Osteoblast (primary cell): ENCODE measurements at regions not wholly inside any gene's neighbourhood (a gene's known extent, or its start where the extent isn't known, plus 50 kb on each side); places are given as distances from the start of the nearest gene placed in this dataset.

Experiments
- DNase-seq: peaks from one replicate; pipeline ENCODE4 v3.0.0; 2011; ENCODE audit warnings: low spot score, mixed read lengths; ENCODE audit not compliant: insufficient read length; ENCODE audit errors: missing footprints
- H2AFZ ChIP-seq: 2 replicates; pipeline ENCODE4 v1.6.0; 2011; ENCODE audit warnings: mild to moderate bottlenecking, low read length
- H3K27ac ChIP-seq: 2 replicates; pipeline ENCODE4 v1.5.1; 2011; ENCODE audit warnings: mild to moderate bottlenecking, low read depth, low read length, moderate library complexity
- H3K27me3 ChIP-seq: 2 replicates; pipeline ENCODE4 v1.6.0; 2012; ENCODE audit warnings: mild to moderate bottlenecking, control low read depth, inconsistent platforms, low read length, moderate library complexity; ENCODE audit not compliant: insufficient read depth
- H3K36me3 ChIP-seq: 2 replicates; pipeline ENCODE4 v1.5.1; 2011; ENCODE audit warnings: mild to moderate bottlenecking, low read length, control low read depth, moderate library complexity; ENCODE audit not compliant: insufficient read depth
- H3K4me1 ChIP-seq: 2 replicates; pipeline ENCODE4 v1.5.1; 2011; ENCODE audit warnings: mild to moderate bottlenecking, low read length, control low read depth, moderate library complexity; ENCODE audit not compliant: insufficient read depth
- H3K4me2 ChIP-seq: 2 replicates; pipeline ENCODE4 v1.6.0; 2011; ENCODE audit warnings: mild to moderate bottlenecking, low read length; ENCODE audit not compliant: insufficient read depth
- H3K4me3 ChIP-seq: fragments of 200-600 bp; sonication (generic); 3 replicates; pipeline ENCODE4 v1.5.1; 2012; ENCODE audit warnings: mild to moderate bottlenecking, low read length, inconsistent platforms; ENCODE audit not compliant: insufficient read depth
- H3K79me2 ChIP-seq: 2 replicates; pipeline ENCODE4 v1.6.0; 2012; ENCODE audit warnings: mild to moderate bottlenecking, low read length, control low read depth, inconsistent platforms; ENCODE audit not compliant: insufficient read depth
- H3K9me3 ChIP-seq: 2 replicates; pipeline ENCODE4 v1.5.1; 2011; ENCODE audit warnings: low read depth, low read length, control low read depth
- H4K20me1 ChIP-seq: 2 replicates; pipeline ENCODE4 v1.6.0; 2012; ENCODE audit warnings: mild to moderate bottlenecking, low read length, control low read depth; ENCODE audit not compliant: insufficient read depth
- TF ChIP-seq, protein P1 (sequence below): IDR thresholded peaks from 2 replicates; pipeline ENCODE4 v1.5.1; 2011; ENCODE audit warnings: mild to moderate bottlenecking, low read depth, low read length, moderate library complexity; ENCODE audit errors: extremely low read depth

DNA sequence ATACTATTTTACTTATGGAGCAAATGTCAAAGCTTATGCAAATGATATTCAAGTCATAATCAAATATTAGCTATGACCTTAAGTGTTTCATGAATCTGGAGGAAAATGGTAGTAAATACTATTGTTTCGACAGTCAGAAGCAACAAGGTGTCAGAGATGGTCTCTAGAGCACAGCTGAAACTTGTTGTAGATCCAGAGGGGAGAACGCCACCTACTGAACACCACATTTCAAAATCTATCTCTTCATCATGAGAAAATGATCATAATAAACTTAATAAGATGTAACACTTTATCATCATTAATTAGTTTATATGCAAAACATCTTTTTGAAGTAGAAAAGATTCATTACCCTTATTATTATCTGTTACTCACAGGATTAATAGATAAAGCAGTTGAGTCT, 418.7 kb downstream of the GATA3 start:
- TF ChIP-seq, protein P1, sequence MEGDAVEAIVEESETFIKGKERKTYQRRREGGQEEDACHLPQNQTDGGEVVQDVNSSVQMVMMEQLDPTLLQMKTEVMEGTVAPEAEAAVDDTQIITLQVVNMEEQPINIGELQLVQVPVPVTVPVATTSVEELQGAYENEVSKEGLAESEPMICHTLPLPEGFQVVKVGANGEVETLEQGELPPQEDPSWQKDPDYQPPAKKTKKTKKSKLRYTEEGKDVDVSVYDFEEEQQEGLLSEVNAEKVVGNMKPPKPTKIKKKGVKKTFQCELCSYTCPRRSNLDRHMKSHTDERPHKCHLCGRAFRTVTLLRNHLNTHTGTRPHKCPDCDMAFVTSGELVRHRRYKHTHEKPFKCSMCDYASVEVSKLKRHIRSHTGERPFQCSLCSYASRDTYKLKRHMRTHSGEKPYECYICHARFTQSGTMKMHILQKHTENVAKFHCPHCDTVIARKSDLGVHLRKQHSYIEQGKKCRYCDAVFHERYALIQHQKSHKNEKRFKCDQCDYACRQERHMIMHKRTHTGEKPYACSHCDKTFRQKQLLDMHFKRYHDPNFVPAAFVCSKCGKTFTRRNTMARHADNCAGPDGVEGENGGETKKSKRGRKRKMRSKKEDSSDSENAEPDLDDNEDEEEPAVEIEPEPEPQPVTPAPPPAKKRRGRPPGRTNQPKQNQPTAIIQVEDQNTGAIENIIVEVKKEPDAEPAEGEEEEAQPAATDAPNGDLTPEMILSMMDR = no peak
- no peak overlapping the region for H3K27ac ChIP-seq
- DNase-seq = no peak

DNA sequence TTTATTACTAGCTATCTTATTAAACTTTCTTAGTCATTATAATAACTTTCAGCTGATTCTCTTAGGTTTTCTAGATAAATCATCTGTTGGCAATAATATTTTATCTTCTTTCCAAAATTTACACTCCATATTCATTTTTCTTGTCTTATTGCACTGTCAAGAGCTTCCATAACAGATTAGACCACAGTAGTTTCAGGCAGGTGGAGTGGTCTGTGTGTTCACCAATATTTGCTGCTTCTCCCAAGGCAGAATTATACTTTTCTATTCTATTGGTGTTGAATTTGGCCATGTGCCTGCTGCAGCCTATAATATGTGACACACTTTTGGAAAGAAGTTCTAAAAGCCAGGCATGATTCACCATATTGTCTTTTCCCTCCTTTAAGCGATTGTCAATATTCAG, 422.8 kb downstream of the GATA3 start:
- H3K27me3 ChIP-seq = no peaks in the 10 kb centered on the region
- no peaks in the 10 kb centered on the region for H3K9me3 ChIP-seq
- H3K36me3 ChIP-seq = no peaks in the 10 kb centered on the region
- H3K4me1 ChIP-seq = no peaks in the 10 kb centered on the region
- no peak overlapping the region for H3K4me2 ChIP-seq
- TF ChIP-seq, protein P1 = no peak
- no peaks in the 10 kb centered on the region for H4K20me1 ChIP-seq
- H2AFZ ChIP-seq = no peak overlapping the region
- DNase-seq = no peak
- H3K27ac ChIP-seq = no peak overlapping the region
- no peaks in the 10 kb centered on the region for H3K79me2 ChIP-seq
- no peak overlapping the region for H3K4me3 ChIP-seq

More for the DNA sequence above, 418.7 kb downstream of the GATA3 start:
- Histone ChIP-seq H3K79me2 (no peaks in the 10 kb centered on the region), H3K36me3 (no peaks in the 10 kb centered on the region), H3K4me2 (no peak overlapping the region), H3K4me3 (no peak overlapping the region), H2AFZ (no peak overlapping the region), H3K27me3 (no peaks in the 10 kb centered on the region), H4K20me1 (no peaks in the 10 kb centered on the region), H3K4me1 (no peaks in the 10 kb centered on the region), H3K9me3 (no peaks in the 10 kb centered on the region)

DNA sequence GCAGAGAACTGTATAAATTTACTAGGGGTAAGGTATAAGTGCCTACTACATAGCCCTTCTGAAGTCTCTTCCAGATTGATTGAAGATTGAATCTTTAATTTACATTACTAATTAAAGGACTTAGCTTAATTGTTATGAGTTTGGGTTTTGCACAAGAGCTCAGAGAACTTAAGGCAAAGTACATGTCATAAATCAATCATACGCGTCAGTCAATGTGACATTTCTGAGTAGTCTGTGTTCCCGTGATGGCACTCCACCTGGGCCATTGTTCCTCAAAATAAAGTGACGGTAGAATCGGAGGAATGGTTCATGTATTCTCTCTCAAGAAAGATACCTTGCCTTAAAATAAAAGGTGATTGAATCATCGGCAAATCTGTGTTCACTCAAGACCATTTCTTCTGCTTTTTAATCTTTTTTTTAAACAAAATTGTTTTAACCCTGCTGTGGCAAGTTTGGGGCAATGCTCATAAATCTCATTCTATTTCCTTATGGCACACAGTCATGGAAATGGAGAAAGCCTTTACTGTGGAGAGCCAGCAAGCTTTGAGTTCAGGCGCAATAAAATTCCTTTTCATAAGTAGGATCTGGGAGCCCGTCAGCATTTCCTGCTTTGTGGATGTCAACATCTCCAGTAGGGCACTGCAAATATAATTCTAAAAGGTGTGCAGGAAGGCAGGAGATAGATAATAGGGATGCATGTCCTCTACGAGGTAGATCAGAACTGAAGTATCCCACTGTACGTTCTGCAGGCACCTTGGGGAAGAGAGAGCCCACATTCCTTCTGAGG, 427.4 kb downstream of the GATA3 start:
- H3K79me2 ChIP-seq = no peaks in the 10 kb centered on the region
- no peaks in the 10 kb centered on the region for H3K27me3 ChIP-seq
- H3K9me3 ChIP-seq = no peaks in the 10 kb centered on the region
- TF ChIP-seq, protein P1 = no peak
- no peak overlapping the region for H2AFZ ChIP-seq
- H3K4me2 ChIP-seq = no peak overlapping the region
- DNase-seq = no peak
- no peaks in the 10 kb centered on the region for H3K4me1 ChIP-seq
- no peaks in the 10 kb centered on the region for H3K36me3 ChIP-seq
- H3K4me3 ChIP-seq = no peak overlapping the region
- no peaks in the 10 kb centered on the region for H4K20me1 ChIP-seq
- no peak overlapping the region for H3K27ac ChIP-seq

DNA sequence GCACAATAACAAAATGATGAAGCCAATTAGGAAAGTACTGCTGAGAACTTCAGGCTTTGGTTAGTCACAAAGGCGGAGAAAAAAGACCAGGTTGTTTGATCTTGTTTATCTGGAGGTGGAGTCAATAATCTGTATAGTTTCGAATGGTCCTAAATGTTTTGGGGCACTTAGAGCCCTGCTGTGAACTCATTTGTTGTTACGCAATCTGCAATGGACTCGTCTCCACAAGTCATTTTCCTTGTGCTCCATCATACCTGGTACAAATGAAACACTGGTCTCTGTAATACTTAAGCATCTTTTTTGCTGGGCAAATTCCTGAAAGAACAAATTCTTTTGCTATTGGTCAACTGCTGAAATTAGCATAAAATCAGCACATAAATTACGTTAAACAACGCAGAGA, 430.5 kb downstream of the GATA3 start:
- H3K9me3 ChIP-seq = no peaks in the 10 kb centered on the region
- H2AFZ ChIP-seq = no peak overlapping the region
- no peaks in the 10 kb centered on the region for H3K79me2 ChIP-seq
- no peaks in the 10 kb centered on the region for H3K27me3 ChIP-seq
- H3K4me3 ChIP-seq = no peak overlapping the region
- H3K4me2 ChIP-seq = no peak overlapping the region
- no peak for DNase-seq
- no peaks in the 10 kb centered on the region for H3K36me3 ChIP-seq
- no peaks in the 10 kb centered on the region for H4K20me1 ChIP-seq
- H3K27ac ChIP-seq = no peak overlapping the region
- TF ChIP-seq, protein P1 = no peak
- H3K4me1 ChIP-seq = no peaks in the 10 kb centered on the region
